Neural cell (in vitro differentiated cells): ENCODE measurements at regions not wholly inside any gene's neighbourhood (a gene's known extent, or its start where the extent isn't known, plus 50 kb on each side); places are given as distances from the start of the nearest gene placed in this dataset.

ENCODE experiments used
- H2AFZ ChIP-seq: fragments of 200-600, 300-800 bp; sonication (generic), shearing (Covaris generic); 2 replicates; pipeline ENCODE4 v1.6.0; 2014; ENCODE audit warnings: low read depth, mild to moderate bottlenecking, antibody characterized with exemption, low read length, moderate library complexity
- H3F3A ChIP-seq: fragments of 200-600 bp; shearing (Covaris generic); 2 replicates; pipeline ENCODE4 v1.6.1; 2016; ENCODE audit warnings: mild to moderate bottlenecking, moderate library complexity, mixed read lengths, antibody characterized with exemption, low read length; ENCODE audit not compliant: insufficient read depth, poor library complexity, severe bottlenecking
- H3K27ac ChIP-seq: fragments of 200-600, 300-800 bp; sonication (generic), shearing (Covaris generic); 2 replicates; pipeline ENCODE4 v1.5.1; 2014; ENCODE audit warnings: mild to moderate bottlenecking, low read length, moderate library complexity
- H3K27me3 ChIP-seq: fragments of 300-800, 200-600 bp; sonication (generic), shearing (Covaris generic); 2 replicates; pipeline ENCODE4 v1.6.0; 2014; ENCODE audit warnings: mild to moderate bottlenecking, low read depth, low read length, moderate library complexity; ENCODE audit not compliant: insufficient read depth
- H3K36me3 ChIP-seq: fragments of 300-800, 200-600 bp; sonication (generic), shearing (Covaris generic); 2 replicates; pipeline ENCODE4 v1.5.1; 2014; ENCODE audit warnings: mild to moderate bottlenecking, antibody characterized with exemption, low read length, moderate library complexity; ENCODE audit not compliant: insufficient read depth
- H3K4me2 ChIP-seq: fragments of 300-800, 200-600 bp; sonication (generic), shearing (Covaris generic); 2 replicates; pipeline ENCODE4 v1.6.0; 2014; ENCODE audit warnings: mild to moderate bottlenecking, low read length
- H3K4me3 ChIP-seq: fragments of 300-800, 200-600 bp; sonication (generic), shearing (Covaris generic); 2 replicates; pipeline ENCODE4 v1.5.1; 2014; ENCODE audit warnings: mild to moderate bottlenecking, low read length, moderate library complexity
- H3K79me2 ChIP-seq: fragments of 200-600 bp; shearing (Covaris generic); replicated peaks from 2 replicates; pipeline ENCODE4 v1.6.0; 2014; ENCODE audit warnings: mild to moderate bottlenecking, low read length, moderate library complexity; ENCODE audit not compliant: insufficient read depth
- H3K9ac ChIP-seq: fragments of 300-800, 200-600 bp; sonication (generic), shearing (Covaris generic); 2 replicates; pipeline ENCODE4 v1.6.1; 2016; ENCODE audit warnings: mild to moderate bottlenecking, low read length, mixed read lengths
- H3K9me2 ChIP-seq: fragments of 200-600 bp; shearing (Covaris generic); 2 replicates; pipeline ENCODE4 v1.6.1; 2016; ENCODE audit warnings: mild to moderate bottlenecking, low read length, mixed read lengths; ENCODE audit not compliant: insufficient read depth
- H3K9me3 ChIP-seq: fragments of 200-600, 300-800 bp; sonication (generic), shearing (Covaris generic); 2 replicates; pipeline ENCODE4 v1.6.1; 2016; ENCODE audit warnings: mild to moderate bottlenecking, mixed run types, low read length, moderate library complexity, mixed read lengths
- H4K20me1 ChIP-seq: fragments of 200-600 bp; shearing (Covaris generic); 2 replicates; pipeline ENCODE4 v1.6.1; 2016; ENCODE audit warnings: mild to moderate bottlenecking, mixed run types; ENCODE audit not compliant: insufficient read depth
- CTCF ChIP-seq: fragments of 450-650 bp; IDR thresholded peaks from 2 replicates; pipeline ENCODE4 v1.5.1; 2014; ENCODE audit warnings: antibody characterized with exemption, mild to moderate bottlenecking, moderate library complexity; ENCODE audit not compliant: poor library complexity, severe bottlenecking
- EP300 ChIP-seq: fragments of 450-650 bp; conservative IDR thresholded peaks from 2 replicates; pipeline ENCODE4 v1.6.1; 2014; ENCODE audit warnings: antibody characterized with exemption, mild to moderate bottlenecking, moderate library complexity; ENCODE audit not compliant: poor library complexity, severe bottlenecking
- EZH2 ChIP-seq: fragments of 200-600, 300-800 bp; shearing (Covaris generic), sonication (generic); IDR thresholded peaks from 2 replicates; pipeline ENCODE4 v1.6.1; 2014; ENCODE audit warnings: antibody characterized with exemption, low read length, borderline replicate concordance, mild to moderate bottlenecking; ENCODE audit not compliant: insufficient read depth, poor library complexity, severe bottlenecking
- MXI1 ChIP-seq: fragments of 450-650 bp; conservative IDR thresholded peaks from 2 replicates; pipeline ENCODE4 v1.6.1; 2014; ENCODE audit warnings: antibody characterized with exemption, mild to moderate bottlenecking; ENCODE audit not compliant: poor library complexity, severe bottlenecking
- POLR2AphosphoS5 ChIP-seq: IDR thresholded peaks from 2 replicates; pipeline ENCODE4 v1.6.1; 2012
- RAD21 ChIP-seq: fragments of 450-650 bp; conservative IDR thresholded peaks from 2 replicates; pipeline ENCODE4 v1.6.1; 2014; ENCODE audit warnings: antibody characterized with exemption, mild to moderate bottlenecking, moderate library complexity
- REST ChIP-seq: IDR thresholded peaks from 2 replicates; pipeline ENCODE4 v1.6.1; 2012; ENCODE audit warnings: borderline replicate concordance
- SMC3 ChIP-seq: fragments of 450-650 bp; conservative IDR thresholded peaks from 2 replicates; pipeline ENCODE4 v1.6.1; 2014; ENCODE audit warnings: antibody characterized with exemption, mild to moderate bottlenecking, moderate library complexity; ENCODE audit not compliant: poor library complexity
- TAF1 ChIP-seq: IDR thresholded peaks from 2 replicates; pipeline ENCODE4 v1.6.1; 2012; ENCODE audit warnings: low read depth

GRCh38 chr2:144914622-144915318 is 394.9 kb upstream of the ZEB2 start:
- Histone ChIP-seq H3K9ac (no peak overlapping the region), H3K27ac (no peak overlapping the region), H3K36me3 (no peaks in the 10 kb centered on the region), H3K79me2 (no peaks in the 10 kb centered on the region), H2AFZ (no peak overlapping the region), H3K4me2 (no peak overlapping the region), H3K4me3 (no peak overlapping the region), H3K9me2 (no peaks in the 10 kb centered on the region), H3K27me3 (no peaks in the 10 kb centered on the region), H4K20me1 (no peaks in the 10 kb centered on the region), H3F3A (no peaks in the 10 kb centered on the region), H3K9me3 (no peaks in the 10 kb centered on the region)
- TF ChIP-seq EZH2 (no peak), RAD21 (no peak), EP300 (no peak), MXI1 (no peak), SMC3 (no peak), TAF1 (no peak), CTCF (no peak), REST (no peak), POLR2AphosphoS5 (no peak)

GRCh38 chr2:144914113-144914512 is 394.2 kb upstream of the ZEB2 start:
- Histone ChIP-seq H2AFZ (no peak overlapping the region), H3K36me3 (no peaks in the 10 kb centered on the region), H3K9me2 (no peaks in the 10 kb centered on the region), H3K27ac (no peak overlapping the region), H3K27me3 (no peaks in the 10 kb centered on the region), H4K20me1 (no peaks in the 10 kb centered on the region), H3K4me2 (no peak overlapping the region), H3K9me3 (no peaks in the 10 kb centered on the region), H3K4me3 (no peak overlapping the region), H3K9ac (no peak overlapping the region), H3K79me2 (no peaks in the 10 kb centered on the region), H3F3A (no peaks in the 10 kb centered on the region)
- TF ChIP-seq SMC3: no peak

- H3K4me2 ChIP-seq: no peak overlapping the region
- H3K27me3 ChIP-seq: no peaks in the 10 kb centered on the region
- H3K9me2 ChIP-seq: no peaks in the 10 kb centered on the region
- H2AFZ ChIP-seq: no peak overlapping the region
- TF ChIP-seq MXI1: no peak
- no peak for TF ChIP-seq TAF1
- no peak for TF ChIP-seq EP300
- TF ChIP-seq CTCF: no peak
- TF ChIP-seq POLR2AphosphoS5: no peak
- no peak for TF ChIP-seq SMC3
- TF ChIP-seq EZH2: no peak
- no peak for TF ChIP-seq RAD21
- TF ChIP-seq REST: no peak
- no peaks in the 10 kb centered on the region for H4K20me1 ChIP-seq
- H3K9ac ChIP-seq: no peak overlapping the region
- no peak overlapping the region for H3K4me3 ChIP-seq
- no peaks in the 10 kb centered on the region for H3F3A ChIP-seq
- no peaks in the 10 kb centered on the region for H3K36me3 ChIP-seq
- no peak overlapping the region for H3K27ac ChIP-seq
- H3K9me3 ChIP-seq: no peaks in the 10 kb centered on the region
- no peaks in the 10 kb centered on the region for H3K79me2 ChIP-seq
Observed at GRCh38 chr2:144912206-144912605, 392.3 kb upstream of the ZEB2 start.
